ENCODE measurements at regions not wholly inside any gene's neighbourhood (a gene's known extent, or its start where the extent isn't known, plus 50 kb on each side); places are given as distances from the start of the nearest gene placed in this dataset.
"Not testable (repeated sequence)": the region's sequence is repeated elsewhere in the genome, so short reads cannot be mapped to it uniquely, and the experiment has no call there.

GRCh38 chr5:163005949-163006348, 431.4 kb upstream of the CCNG1 start:
- peak; percentile 1 for DNase-seq

- no peak for DNase-seq
These were observed 414.7 kb upstream of the CCNG1 start for GRCh38 chr5:163022582-163023128.

GRCh38 chr5:163023846-163024245, 413.5 kb upstream of the CCNG1 start:
- no peak for DNase-seq

- DNase-seq, result no peak
These were observed 412.5 kb upstream of the CCNG1 start for GRCh38 chr5:163024936-163025335.

- DNase-seq, result no peak
These were observed 403.7 kb upstream of the CCNG1 start for GRCh38 chr5:163033656-163034055.

- no peak for DNase-seq
These were observed 396.1 kb upstream of the CCNG1 start for GRCh38 chr5:163041254-163041653.

GRCh38 chr5:163079618-163080017, 357.8 kb upstream of the CCNG1 start:
- no peak for DNase-seq

- no peak for DNase-seq
These were observed 348.2 kb upstream of the CCNG1 start for GRCh38 chr5:163089230-163089629.

- DNase-seq, result no peak
These were observed 347.5 kb upstream of the CCNG1 start for GRCh38 chr5:163089926-163090325.

GRCh38 chr5:163094492-163095180, 342.8 kb upstream of the CCNG1 start:
- no peak for DNase-seq

- no peak for DNase-seq
These were observed 332.9 kb upstream of the CCNG1 start for GRCh38 chr5:163104464-163104863.

- peak; percentile 49 for DNase-seq
These were observed 331.9 kb upstream of the CCNG1 start for GRCh38 chr5:163105456-163105855.

GRCh38 chr5:163106098-163106497, 331.3 kb upstream of the CCNG1 start:
- no peak for DNase-seq

- DNase-seq, result no peak
These were observed 329.0 kb upstream of the CCNG1 start for GRCh38 chr5:163108351-163108750.

- DNase-seq, result no peak
These were observed 322.4 kb upstream of the CCNG1 start for GRCh38 chr5:163115011-163115410.

- DNase-seq, result not testable (repeated sequence)
These were observed 320.8 kb upstream of the CCNG1 start for GRCh38 chr5:163116618-163117017.

GRCh38 chr5:163134061-163134460, 303.3 kb upstream of the CCNG1 start:
- DNase-seq, result no peak

- DNase-seq, result no peak
These were observed 301.5 kb upstream of the CCNG1 start for GRCh38 chr5:163135849-163136248.

- no peak for DNase-seq
These were observed 275.9 kb upstream of the CCNG1 start for GRCh38 chr5:163161512-163161911.

GRCh38 chr5:163162645-163163044, 274.8 kb upstream of the CCNG1 start:
- DNase-seq, result no peak

GRCh38 chr5:163163858-163164257, 273.5 kb upstream of the CCNG1 start:
- no peak for DNase-seq

- DNase-seq, result no peak
These were observed 272.1 kb upstream of the CCNG1 start for GRCh38 chr5:163165277-163165676.

GRCh38 chr5:163170161-163170560, 267.2 kb upstream of the CCNG1 start:
- not testable (repeated sequence) for DNase-seq

- DNase-seq, result no peak
These were observed 264.7 kb upstream of the CCNG1 start for GRCh38 chr5:163172540-163173338.
